8988T (cell line): ENCODE measurements at regions not wholly inside any gene's neighbourhood (a gene's known extent, or its start where the extent isn't known, plus 50 kb on each side); places are given as distances from the start of the nearest gene placed in this dataset.

Experiments used
- DNase-seq: peaks from one replicate; pipeline ENCODE4 v3.0.0; 2011

DNA sequence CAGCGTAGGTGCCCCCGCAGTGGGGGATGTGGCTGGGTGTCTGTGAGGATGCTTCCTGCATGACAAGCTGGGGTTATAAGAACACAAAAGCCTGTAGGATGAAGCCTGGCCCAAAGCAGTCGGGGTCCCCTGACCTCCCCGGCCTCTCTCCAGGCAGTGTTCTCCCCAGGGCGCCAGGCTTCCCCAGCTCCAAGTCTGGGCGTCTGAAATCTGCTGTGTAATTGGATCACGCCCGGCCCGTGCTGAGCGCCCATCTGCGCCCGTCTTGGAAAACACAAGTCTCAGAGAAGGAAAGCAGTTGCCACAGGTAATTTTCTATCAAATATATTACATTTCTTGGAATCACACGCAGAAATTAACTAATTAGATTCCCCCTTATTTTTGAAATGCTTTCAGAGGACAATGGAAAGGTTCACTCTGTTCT is 233.3 kb downstream of the CTTN start:
- no peak for DNase-seq

- no peak for DNase-seq
Measured at GRCh38 chr11:70633610-70634009, 235.3 kb downstream of the CTTN start.

DNA sequence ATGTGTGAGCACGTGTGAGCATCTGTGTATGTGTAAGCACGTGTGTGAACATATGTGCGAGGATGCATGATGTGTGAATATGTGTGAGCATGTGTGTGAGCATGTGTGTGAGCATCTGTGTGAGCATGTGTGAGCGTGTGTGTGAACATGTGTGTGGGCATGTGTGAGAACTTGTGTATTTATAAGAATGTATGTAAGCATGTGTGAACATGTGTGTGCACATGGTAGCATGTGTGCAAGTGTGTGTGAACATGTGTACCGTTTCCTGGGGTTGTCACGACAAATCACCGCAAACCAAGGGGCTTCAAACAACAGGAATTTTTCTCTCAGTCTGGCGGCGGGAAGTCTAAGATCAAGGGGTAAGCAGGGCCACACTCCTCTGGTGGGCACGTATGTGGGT is 238.3 kb downstream of the CTTN start:
- DNase-seq, result no peak

DNA sequence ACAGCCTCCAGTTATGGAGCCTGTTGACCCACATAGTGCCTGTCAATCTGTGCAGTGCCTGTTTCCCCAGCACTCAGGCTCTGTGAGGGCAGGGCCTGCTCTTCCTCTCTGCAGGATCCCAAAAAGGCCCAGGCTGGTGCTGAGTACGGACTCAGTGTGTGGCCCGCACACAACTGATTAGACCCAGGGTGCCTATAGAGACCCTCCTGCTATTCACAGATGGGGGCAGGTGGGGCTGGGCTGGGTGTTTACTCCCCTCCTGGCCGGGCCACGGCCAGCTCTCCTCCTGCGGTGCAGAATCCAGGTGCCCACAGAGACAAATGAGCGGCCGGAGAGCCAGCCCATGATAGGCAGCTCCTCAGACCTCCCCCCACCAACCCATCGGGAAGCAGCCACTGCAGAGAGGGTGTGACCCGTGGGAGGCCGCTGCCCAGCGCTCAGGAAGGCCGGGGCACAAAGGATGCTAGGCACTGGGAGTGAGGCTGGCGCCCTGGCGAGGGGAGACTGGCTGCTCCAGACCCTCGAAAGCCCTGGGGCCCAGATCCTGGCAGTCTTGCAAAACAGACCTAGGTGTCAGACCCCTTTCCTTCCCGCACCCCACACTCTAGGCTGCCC is 239.0 kb downstream of the CTTN start:
- DNase-seq, result no peak

- DNase-seq, result no peak
Measured at GRCh38 chr11:70637949-70638583, 239.7 kb downstream of the CTTN start.

DNA sequence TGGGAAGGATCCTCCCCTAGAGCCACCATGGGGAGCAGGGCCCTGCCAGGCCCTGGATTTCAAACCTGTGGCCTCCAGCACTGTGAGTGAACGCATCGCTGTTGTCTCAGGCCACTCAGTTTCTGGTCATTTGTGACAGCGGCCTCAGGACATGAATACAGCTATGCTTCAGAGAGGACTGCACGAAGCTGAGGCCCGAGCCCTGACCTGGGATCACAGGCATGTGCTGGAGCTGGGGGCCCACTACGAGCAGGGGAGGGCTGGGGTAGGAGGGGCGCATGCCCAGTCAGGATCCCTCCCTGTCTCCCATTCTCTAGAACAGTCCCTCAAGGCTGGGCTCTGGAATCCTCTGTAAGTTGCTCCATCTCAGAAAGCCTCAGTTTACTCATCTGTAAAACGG is 242.1 kb downstream of the CTTN start:
- no peak for DNase-seq

DNA sequence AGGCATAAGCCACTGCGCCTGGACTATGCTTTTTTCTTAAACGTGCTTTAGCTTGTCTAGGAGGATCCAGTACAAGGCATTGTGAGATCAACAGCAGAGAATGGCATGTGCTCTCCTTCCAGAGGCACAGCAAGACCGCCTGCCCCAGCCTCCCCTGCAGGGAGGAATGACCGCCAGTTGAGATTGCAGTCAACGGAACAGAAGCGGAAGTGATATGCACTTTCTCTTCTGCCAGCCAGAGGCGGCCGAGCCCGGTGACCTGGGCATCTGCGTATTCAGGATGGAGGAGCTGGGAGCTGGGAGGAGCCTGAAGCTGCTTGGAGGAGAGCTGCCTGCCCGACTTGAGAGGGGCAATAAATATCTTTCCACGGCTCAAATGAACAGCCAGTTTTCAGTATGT is 243.0 kb downstream of the CTTN start:
- DNase-seq, result no peak

GRCh38 chr11:70642266-70642665 is 243.9 kb downstream of the CTTN start:
- no peak for DNase-seq

GRCh38 chr11:70643642-70644041 is 245.3 kb downstream of the CTTN start:
- no peak for DNase-seq

GRCh38 chr11:70644343-70645060 is 246.2 kb downstream of the CTTN start:
- DNase-seq, result no peak

DNA sequence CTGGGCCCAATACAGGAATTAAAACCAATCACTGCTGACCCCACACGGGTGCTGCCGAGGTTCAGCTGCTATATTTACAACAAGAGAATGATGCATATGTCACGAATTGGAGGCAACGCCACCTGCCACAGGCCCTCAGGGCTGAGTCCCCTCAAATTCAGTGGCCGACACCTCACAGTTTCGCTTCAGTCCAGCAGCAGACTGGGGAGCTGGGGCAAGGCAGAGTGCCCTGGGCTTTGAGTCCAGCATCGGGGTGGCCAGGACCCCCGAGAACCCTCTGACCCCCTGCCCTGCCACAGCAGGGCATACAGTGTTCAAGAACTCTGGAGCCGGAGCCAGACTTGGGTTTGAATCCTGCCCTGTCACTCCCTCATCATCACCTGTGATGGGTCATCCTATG is 247.2 kb downstream of the CTTN start:
- no peak for DNase-seq

GRCh38 chr11:70646272-70647049 is 248.1 kb downstream of the CTTN start:
- no peak for DNase-seq

- DNase-seq, result no peak
Measured at GRCh38 chr11:70647188-70648166, 249.1 kb downstream of the CTTN start.

- DNase-seq, result peak; percentile 83
Measured at GRCh38 chr11:70650075-70650909, 252.0 kb downstream of the CTTN start.

DNA sequence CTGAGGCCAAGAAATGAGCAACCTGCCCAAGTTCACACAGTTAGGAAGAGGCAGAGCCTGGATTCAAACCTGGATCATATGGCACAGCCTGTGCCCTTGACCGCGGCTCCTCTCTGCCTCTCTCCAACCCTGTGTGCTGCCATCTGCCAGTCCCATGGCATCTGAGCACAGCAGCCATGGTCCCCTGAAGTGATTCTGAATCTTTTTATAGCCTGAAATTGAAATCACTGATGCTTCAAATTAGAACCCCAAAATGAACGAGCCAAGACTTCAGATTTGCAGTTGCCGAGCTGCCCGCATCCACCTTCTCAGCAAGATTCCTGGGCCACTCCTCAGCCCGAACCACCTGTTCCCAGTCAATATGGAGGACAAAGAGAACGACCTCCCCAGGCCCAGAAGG is 252.7 kb downstream of the CTTN start:
- no peak for DNase-seq

DNA sequence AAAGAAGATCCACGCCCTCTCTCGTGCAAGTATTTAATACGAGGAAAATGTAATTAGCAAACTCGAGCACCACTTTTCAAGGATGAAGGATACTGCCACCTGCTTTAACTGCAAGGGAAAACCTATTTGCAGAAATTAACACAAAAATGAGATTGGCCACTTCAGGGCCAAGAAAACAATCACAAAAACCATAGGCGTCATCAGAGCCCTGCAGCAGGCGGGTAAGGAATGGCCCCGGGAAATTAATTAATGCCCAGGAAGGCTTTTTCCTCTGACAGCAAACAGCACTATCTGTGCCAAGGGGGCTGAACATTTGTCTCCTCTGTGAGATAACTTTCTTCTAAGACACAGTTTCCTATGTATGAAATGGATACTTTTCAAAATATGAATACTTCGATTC is 255.7 kb downstream of the CTTN start:
- no peak for DNase-seq

DNA sequence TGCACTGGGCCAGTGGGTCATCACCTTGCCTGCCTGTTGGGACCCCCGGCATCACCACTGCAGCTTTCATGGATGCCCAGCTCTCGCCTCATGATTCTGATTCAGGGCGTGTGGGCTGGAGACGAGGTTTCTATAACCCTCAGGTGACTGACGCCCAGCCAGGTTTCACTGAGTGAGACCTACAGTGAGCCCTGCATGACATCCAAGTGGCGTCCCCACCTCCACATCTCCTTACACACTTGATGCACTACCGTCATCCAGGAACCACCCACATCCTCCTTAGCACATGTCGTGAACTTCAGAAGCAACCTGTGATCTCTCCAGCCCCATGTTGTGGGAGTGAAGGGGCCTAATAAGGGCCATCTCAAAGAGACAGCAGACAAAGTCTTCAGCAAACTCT is 257.5 kb downstream of the CTTN start:
- no peak for DNase-seq

DNA sequence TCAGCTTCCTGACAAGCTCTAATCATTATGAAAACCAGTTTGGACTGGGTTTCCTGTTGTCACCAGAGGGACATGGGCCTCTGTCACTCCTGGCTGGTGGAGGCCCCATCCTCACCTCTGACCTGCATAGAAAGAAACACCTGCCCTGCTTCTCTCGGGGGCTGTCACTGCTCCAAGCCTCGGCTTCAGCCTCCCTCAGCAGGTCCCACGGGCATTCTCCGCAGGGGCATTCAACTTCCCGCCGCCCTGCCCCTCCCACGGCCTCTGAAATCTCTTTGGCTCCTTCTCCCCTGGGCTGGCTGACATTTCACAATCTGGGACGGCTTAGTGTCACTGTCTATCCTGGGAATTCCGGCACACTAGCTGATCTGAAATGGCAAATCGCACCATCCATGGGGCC is 257.9 kb downstream of the CTTN start:
- DNase-seq, result no peak

DNA sequence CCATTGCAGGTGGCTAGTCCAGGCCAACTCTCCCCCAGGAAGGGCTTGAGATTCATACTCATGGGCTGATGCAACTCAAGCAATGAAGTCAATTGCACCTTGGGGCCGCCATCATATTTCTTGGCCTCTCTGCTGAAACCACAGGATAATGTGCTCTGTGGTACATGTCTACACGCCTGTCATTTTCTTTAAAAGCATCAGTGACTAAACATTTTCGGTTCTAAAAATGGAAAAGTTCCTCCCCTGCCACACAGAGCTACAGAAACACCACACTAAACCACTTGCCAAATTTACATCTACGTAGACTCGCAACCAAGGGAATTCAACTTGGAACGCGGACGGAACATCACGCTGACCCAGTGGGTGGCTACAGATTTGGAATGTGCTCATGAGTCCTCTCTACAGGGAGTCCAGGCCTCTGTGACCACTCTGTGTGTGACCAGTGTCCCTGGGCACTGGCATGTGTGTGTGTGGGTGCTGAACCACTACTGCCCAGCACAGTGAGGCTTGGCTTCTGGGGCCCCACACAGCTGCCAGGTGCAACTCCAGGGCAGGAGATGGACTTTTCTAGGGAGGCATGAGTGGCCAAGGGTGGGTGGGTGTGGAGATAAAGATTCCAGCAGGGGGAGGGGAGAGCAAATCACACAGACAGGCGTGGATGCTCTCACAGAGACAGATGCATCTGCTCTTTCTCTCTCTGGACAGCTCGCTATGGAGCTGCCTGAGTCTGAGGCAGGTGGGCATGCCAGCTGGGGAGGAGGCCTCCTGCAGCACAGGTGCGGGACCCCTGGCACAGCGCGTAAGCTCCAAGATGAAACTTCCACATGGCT is 261.9 kb downstream of the CTTN start:
- DNase-seq, result no peak

GRCh38 chr11:70660889-70661197 is 262.5 kb downstream of the CTTN start:
- no peak for DNase-seq
